ENCODE measurements at regions not wholly inside any gene's neighbourhood (a gene's known extent, or its start where the extent isn't known, plus 50 kb on each side); places are given as distances from the start of the nearest gene placed in this dataset.

DNA sequence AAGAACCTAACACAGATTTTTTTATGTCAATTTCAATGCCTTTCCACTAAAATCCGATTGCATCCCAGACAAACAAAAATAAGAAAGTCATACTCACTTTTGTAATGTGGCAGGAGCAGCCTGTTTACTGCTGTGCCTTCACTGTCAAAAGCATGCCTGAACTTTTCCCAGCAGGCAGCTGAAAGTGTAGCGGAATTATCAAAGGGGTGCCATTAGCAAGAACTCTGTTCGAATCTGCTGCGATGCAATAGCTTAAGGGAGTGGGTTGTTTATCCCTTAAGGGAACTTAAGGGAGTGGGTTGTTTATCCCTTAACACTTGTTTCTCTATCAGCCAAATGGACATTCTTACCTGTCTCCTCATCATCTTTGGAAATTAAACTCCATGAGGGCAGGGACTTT lies 243.5 kb downstream of the PAX3 start (continued):
- TF ChIP-seq POLR2AphosphoS5 (IDR thresholded peaks at IDR 0.05; ENCODE audit: low read depth, low read length) (no peak), ELF1 (IDR thresholded peaks at IDR 0.05; ENCODE audit: borderline replicate concordance, low read depth) (no peak), SP1 (IDR thresholded peaks at IDR 0.05; ENCODE audit: low read depth) (no peak), FOSL1 (IDR thresholded peaks at IDR 0.05; ENCODE audit: low read depth) (no peak)
- TF ChIP-seq, protein P1, sequence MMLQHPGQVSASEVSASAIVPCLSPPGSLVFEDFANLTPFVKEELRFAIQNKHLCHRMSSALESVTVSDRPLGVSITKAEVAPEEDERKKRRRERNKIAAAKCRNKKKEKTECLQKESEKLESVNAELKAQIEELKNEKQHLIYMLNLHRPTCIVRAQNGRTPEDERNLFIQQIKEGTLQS (IDR thresholded peaks at IDR 0.05): no peak

DNA sequence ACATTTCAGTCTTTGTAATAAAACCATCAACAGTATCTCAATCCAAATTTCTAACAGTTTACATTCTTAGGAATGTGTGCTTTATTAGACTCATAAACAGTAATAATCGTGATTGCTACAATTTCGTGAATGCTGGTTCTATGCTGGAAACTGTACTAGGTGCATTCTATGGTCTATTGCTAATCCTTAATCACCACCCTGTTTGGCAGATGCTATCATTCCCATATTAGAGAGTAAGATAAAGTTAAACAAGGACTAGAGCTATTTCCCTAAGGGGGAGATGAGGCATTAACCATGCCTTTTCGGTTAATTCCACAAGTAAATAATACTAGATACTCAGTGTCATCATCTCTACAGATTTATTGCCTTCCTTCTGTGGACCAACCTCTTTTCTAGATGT lies 244.0 kb downstream of the PAX3 start:
- CTCF ChIA-PET: interaction anchor here (0.9 kb wide), 1 partner anchor 30 kb away, joined by 3 read pairs; no protein-coding TSS in a partner anchor
- no TSS peak for BruUV-seq (replicated peaks)
- Histone ChIP-seq H2AFZ (ENCODE audit: low read depth, low read length, poor library complexity, severe bottlenecking) (no peak overlapping the region), H3K9me2 (ENCODE audit: insufficient read depth) (no peaks in the 10 kb centered on the region), H3K4me3 (replicated peaks in 1 of 2; ENCODE audit: low read depth in 1 of 2, low read length in 2 of 2) (no peak overlapping the region), H3K79me2 (ENCODE audit: insufficient read depth, low read length) (no peaks in the 10 kb centered on the region), H3K4me2 (ENCODE audit: low read length) (no peak overlapping the region), H3K9me3 (ENCODE audit: control insufficient read depth in 1 of 2, insufficient read depth in 1 of 2, low read depth in 1 of 2, low read length in 2 of 2) (no peaks in the 10 kb centered on the region), H3K4me1 (ENCODE audit: control insufficient read depth in 1 of 2, insufficient read depth in 2 of 2, low read length in 2 of 2) (peaks cover 0 to 4% of the 10 kb centered on the region in 2 experiments; a peak in 1 of 4 replicates), H3K27me3 (ENCODE audit: insufficient read depth, low read length) (peaks cover 43% of the 10 kb centered on the region), H3K9ac (ENCODE audit: low read length) (no peak overlapping the region), H4K20me1 (ENCODE audit: insufficient read depth) (no peaks in the 10 kb centered on the region), H3K27ac (ENCODE audit: low read depth, low read length) (no peak overlapping the region), H3K36me3 (ENCODE audit: control insufficient read depth in 1 of 2, insufficient read depth in 2 of 2, low read length in 2 of 2) (no peaks in the 10 kb centered on the region)
- POLR2A ChIA-PET: no interaction called here
- intact Hi-C loops (cut with micrococcal nuclease): loop anchor here (5.0 kb wide), 2 partner anchors 507 to 637 kb away; no protein-coding TSS in a partner anchor
- ATAC-seq (no peak), DNase-seq (ENCODE audit: low read depth, low spot score) (no peak)
- RAD21 ChIA-PET (ENCODE audit: low non-redundant PET in 1 of 2, low total read pairs in 2 of 2, uncharacterized antibody in 2 of 2, unreplicated experiment in 2 of 2): no interaction called here
- TF ChIP-seq TCF7L2 (IDR thresholded peaks at IDR 0.05; ENCODE audit: borderline replicate concordance, extremely low read depth, insufficient read depth, insufficient read length) (no peak), EZH2 (IDR thresholded peaks at IDR 0.05) (no peak), EGR1 (IDR thresholded peaks at IDR 0.05; ENCODE audit: low read depth) (no peak), SIN3A (IDR thresholded peaks at IDR 0.05; ENCODE audit: low read depth) (no peak), ZFX (IDR thresholded peaks at IDR 0.05) (no peak), CBX3 (IDR thresholded peaks at IDR 0.05; ENCODE audit: low read depth) (no peak), RAD21 (IDR thresholded peaks at IDR 0.05; ENCODE audit: low read depth) (no peak), EZH2phosphoT487 (IDR thresholded peaks at IDR 0.05; ENCODE audit: borderline replicate concordance) (no peak), FOSL1 (IDR thresholded peaks at IDR 0.05; ENCODE audit: low read depth) (no peak), POLR2AphosphoS5 (IDR thresholded peaks at IDR 0.05; ENCODE audit: low read depth, low read length) (no peak), YY1 (IDR thresholded peaks at IDR 0.05; ENCODE audit: extremely low read depth, insufficient replicate concordance, low read depth, low read length) (no peak), ZNF274 (IDR thresholded peaks at IDR 0.05; ENCODE audit: low read depth, low read length) (no peak)
- TF ChIP-seq, protein P2, sequence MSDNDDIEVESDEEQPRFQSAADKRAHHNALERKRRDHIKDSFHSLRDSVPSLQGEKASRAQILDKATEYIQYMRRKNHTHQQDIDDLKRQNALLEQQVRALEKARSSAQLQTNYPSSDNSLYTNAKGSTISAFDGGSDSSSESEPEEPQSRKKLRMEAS (IDR thresholded peaks at IDR 0.05): no peak
- TF ChIP-seq, protein P3, sequence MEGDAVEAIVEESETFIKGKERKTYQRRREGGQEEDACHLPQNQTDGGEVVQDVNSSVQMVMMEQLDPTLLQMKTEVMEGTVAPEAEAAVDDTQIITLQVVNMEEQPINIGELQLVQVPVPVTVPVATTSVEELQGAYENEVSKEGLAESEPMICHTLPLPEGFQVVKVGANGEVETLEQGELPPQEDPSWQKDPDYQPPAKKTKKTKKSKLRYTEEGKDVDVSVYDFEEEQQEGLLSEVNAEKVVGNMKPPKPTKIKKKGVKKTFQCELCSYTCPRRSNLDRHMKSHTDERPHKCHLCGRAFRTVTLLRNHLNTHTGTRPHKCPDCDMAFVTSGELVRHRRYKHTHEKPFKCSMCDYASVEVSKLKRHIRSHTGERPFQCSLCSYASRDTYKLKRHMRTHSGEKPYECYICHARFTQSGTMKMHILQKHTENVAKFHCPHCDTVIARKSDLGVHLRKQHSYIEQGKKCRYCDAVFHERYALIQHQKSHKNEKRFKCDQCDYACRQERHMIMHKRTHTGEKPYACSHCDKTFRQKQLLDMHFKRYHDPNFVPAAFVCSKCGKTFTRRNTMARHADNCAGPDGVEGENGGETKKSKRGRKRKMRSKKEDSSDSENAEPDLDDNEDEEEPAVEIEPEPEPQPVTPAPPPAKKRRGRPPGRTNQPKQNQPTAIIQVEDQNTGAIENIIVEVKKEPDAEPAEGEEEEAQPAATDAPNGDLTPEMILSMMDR (IDR thresholded peaks at IDR 0.05 in 2 of 3, conservative IDR thresholded peaks at IDR 0.05 in 1 of 3; ENCODE audit: borderline replicate concordance in 1 of 3, insufficient read depth in 1 of 3, low read depth in 2 of 3, low read length in 2 of 3): no peak
- TF ChIP-seq, protein P4, sequence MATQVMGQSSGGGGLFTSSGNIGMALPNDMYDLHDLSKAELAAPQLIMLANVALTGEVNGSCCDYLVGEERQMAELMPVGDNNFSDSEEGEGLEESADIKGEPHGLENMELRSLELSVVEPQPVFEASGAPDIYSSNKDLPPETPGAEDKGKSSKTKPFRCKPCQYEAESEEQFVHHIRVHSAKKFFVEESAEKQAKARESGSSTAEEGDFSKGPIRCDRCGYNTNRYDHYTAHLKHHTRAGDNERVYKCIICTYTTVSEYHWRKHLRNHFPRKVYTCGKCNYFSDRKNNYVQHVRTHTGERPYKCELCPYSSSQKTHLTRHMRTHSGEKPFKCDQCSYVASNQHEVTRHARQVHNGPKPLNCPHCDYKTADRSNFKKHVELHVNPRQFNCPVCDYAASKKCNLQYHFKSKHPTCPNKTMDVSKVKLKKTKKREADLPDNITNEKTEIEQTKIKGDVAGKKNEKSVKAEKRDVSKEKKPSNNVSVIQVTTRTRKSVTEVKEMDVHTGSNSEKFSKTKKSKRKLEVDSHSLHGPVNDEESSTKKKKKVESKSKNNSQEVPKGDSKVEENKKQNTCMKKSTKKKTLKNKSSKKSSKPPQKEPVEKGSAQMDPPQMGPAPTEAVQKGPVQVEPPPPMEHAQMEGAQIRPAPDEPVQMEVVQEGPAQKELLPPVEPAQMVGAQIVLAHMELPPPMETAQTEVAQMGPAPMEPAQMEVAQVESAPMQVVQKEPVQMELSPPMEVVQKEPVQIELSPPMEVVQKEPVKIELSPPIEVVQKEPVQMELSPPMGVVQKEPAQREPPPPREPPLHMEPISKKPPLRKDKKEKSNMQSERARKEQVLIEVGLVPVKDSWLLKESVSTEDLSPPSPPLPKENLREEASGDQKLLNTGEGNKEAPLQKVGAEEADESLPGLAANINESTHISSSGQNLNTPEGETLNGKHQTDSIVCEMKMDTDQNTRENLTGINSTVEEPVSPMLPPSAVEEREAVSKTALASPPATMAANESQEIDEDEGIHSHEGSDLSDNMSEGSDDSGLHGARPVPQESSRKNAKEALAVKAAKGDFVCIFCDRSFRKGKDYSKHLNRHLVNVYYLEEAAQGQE (IDR thresholded peaks at IDR 0.05; ENCODE audit: low read depth): no peak
- TF ChIP-seq, protein P1 (IDR thresholded peaks at IDR 0.05): no peak

All from HCT116 (cell line).